H4 (cell line): ENCODE measurements at regions not wholly inside any gene's neighbourhood (a gene's known extent, or its start where the extent isn't known, plus 50 kb on each side); places are given as distances from the start of the nearest gene placed in this dataset.
"Not testable (repeated sequence)": the region's sequence is repeated elsewhere in the genome, so short reads cannot be mapped to it uniquely, and the experiment has no call there.

Experiments
- DNase-seq: peaks from one replicate; pipeline ENCODE4 v3.0.0-alpha.2; 2015; ENCODE audit warnings: low spot score

DNA sequence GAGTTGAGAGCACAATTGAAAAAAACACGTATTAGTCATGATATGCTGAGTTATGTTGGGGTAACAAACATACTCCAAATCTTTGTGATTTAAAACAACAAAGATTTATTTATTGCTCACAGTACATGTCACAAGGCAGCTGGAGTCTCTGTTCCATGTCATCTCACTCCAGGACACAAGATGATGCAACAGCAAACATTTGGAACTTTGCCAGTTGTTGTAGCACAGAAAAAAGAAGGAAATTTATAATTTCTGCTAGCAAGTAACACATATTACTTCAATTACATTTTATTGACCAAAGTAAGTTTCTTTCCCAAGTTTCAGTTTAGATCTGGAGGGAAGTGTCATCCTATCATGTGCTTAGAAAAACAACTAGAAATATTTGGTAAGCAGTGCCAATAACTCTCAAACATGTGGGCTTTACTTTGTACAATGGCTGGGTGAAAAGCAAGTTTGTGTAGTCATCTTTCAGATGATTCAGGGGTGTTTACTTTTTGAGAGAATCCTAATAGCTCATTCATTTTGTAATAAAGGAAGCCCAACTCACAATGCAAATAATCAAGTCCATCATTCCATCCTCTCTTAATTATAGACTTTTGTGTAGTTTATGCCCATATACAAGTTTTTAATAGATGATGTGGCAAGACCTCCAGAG lies 452.3 kb downstream of the ZIC3 start:
- no peak for DNase-seq

DNA sequence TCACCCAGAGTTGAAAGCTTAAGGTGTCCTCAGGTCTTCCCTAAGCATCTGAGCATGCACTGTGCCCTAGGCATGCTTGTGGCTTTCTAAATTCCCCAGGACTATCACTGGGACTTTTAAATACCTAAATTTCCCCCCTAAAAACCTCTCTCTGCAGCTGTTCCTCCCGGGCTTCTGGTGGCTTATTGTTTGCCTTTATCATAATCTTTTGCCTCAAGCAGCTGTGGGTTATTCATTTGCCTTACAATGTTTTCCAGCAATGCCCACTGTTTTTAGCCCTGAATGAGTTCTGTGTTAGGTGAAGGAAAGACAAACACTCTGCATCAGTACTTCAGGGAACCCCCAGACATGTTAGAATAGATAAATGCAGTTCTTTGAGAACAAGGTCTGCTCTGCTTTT lies 455.0 kb downstream of the ZIC3 start:
- DNase-seq, result no peak

DNA sequence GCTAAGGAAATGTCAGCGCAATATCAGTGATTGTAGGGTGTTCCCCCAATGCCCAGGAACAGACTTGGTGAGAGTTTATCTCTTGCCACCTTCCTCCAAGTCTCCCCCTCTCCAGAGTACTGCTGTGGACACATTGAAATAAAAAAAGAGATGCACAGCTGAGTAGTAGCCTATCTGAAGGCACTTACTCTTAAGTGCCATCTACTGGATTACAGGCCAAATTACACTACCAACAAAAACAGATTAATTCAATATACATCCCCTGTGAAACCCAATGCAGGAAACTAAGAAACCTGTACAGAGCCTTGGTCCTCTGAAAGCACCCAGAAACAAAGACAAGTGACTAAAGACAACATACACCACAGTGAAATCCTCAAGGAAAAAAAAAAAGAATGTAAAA lies 460.3 kb downstream of the ZIC3 start:
- DNase-seq, result peak; percentile 5

DNA sequence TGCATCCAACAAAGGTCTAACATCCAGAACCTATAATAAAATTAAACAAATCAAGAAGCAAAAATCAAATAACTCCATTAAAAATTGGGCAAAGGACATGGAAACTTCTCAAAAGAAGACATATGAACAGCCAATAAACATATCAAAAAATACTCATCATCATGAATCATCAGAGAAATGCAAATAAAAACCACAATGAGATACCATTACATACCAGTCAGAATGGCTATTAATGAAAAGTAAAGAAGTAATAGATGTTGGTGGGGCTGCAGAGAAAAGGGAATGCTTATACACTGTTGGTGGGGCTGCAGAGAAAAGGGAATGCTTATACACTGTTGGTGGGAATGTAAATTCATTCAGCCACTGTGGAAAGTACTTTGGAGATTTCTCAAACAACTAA lies 465.8 kb downstream of the ZIC3 start:
- no peak for DNase-seq

DNA sequence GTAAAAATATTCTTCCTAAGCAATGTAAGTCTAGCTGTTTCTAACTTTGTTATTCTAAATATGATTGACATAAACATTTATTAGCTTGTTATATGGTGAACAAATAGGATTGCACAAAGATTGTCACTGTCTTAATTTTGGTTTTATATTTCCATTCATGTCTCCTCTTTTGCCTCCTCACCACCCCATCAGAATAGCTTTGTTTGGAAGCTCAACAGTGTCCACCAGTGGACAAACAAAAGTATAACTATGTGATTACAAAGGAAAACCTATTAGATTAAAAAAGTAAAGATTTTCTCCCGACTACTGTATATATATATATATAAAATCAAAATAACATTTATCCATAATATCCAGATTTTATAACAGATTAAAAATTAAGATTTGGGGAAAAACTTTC lies 468.2 kb downstream of the ZIC3 start:
- no peak for DNase-seq

DNA sequence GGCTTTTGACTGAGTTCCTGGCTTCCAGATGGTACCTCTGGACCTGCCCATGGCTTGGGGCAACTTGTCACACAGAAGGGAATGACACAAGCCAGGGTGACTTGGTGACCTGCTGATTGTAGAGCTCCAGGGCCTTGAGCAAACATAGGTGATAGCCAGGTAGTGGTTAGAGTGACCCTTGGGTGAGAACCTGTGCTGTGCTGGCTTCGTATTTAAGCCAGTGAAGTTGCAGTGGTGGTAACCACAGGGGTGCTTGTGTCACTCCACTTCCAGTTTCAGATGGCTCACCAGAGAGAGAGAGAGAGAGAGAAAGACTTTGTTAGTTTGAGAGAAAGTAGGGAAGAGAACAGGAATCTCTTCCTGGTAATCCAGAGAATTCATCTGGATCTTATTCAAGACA lies 471.6 kb downstream of the ZIC3 start:
- DNase-seq, result no peak

DNA sequence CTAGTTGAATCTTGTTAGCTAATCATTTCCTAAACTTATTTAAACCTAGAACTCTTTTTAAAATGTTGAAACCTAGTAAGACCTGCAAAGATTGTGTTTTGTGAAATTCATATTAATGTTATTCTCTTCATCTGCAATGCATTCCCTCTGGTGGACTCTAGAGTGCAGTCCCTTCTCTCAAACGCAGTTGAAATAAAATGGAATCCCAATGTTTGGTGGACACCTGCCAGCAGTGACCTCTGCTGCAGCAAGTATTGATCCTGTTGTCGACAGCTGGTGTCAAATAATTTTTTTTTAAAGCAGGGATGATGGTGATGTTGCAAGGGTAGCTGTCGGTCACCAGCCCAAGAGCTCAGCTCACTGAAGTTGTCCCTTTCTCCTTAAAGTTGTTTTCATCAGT lies 492.0 kb downstream of the ZIC3 start:
- DNase-seq, result no peak

DNA sequence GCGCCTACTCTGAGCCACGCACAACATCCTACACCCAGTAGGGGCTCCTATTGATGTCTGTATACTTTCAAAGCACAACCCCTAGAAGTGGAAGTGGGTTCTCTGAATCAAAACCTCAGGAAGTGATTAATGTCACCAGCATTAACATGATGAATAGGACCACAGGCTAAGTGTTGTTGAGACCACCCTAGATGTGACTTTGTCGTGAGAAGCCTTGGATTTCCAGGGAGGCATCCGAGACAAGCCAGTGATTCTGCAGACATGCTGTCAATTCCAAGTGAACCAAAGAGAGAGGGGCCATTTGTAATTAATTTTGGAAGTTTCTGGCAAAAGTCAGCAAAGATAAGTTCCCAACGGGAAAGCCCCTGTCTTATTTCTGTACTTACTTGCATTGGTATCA lies 493.0 kb downstream of the ZIC3 start:
- no peak for DNase-seq

DNA sequence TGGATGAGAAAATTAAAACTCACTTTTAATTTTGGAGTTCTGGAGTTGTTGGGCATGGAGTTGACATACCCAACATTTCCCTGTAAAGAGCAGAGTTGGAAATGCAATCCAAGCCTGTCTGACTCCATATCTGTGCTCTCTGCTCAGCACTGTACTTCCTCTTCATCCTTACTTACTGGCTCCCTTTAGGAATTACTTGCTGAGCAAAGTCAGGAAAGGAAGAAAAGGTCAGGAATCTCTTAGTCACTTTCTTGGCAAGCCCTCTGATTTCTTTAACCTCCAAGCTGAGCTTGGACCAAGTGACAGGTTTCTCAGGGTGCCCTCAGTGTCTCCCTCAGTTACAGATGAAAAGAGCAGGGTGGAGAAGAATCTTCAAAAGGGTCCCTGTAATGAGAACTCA lies 501.5 kb downstream of the ZIC3 start:
- no peak for DNase-seq

DNA sequence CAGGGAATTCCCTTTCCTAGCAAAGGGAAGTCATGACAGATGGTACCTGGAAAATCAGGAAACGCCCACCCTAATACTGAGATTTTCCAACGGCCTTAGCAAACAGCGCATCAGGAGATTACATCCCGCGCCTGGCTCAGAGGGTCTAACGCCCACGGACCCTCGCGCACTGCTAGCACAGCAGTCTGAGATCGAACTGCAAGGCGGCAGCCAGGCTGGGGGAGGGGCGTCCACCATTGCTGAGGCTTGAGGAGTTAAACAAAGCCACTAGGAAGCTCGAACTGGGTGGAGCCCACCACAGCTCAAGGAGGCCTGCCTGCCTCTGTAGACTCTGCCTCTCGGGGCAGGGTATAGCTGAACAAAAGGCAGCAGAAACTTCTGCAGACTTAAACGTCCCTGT lies 507.7 kb downstream of the ZIC3 start:
- DNase-seq, result no peak

DNA sequence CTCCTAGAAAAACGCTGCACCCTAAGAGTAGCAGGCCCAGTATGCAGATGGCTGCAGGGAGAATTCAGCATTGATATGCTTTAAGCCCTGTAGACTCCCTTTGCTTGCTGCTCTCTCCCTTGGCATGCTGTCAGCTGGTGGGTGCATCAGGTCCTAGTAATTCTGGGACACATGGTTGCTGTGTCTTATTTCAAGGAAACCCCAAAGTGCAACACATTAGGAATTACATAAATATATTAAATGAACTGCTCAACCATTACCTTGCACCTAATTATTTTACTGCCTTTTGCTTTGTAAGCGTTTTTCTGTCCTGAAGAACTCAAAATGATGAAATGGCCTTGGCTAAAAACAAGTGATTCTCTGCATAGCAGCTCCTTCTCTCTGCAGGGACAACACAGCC lies 516.3 kb downstream of the ZIC3 start:
- DNase-seq, result no peak

DNA sequence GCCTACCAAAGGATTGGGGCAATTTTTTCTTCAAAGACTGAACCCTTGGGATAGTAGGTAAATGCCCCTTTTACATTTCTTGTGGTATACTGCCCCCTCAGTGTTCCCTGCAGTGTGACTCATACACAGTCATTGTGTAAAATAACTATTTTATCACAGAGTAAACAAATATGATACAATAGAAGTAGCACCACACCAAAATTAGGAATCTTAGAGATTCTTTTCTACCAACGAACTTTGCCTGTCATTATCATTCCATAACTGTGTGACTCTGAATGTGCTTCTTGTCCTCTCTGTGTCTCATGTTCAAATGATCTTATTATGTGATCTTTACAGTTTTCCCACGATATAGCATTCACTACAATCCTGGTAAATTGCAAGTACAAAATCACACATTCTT lies 517.0 kb downstream of the ZIC3 start:
- DNase-seq, result no peak

DNA sequence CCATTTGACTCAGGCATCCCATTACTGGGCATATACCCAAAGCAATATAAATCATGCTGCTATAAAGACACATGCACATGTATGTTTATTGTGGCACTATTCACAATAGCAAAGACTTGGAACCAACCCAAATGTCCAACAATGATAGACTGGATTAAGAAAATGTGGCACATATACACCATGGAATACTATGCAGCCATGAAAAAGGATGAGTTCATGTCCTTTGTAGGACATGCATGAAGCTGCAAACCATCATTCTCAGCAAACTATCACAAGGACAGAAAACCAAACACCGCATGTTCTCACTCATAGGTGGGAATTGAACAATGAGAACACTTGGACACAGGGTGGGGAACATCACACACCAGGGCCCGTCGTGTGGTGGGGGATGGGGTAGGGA lies 545.0 kb downstream of the ZIC3 start:
- not testable (repeated sequence) for DNase-seq

DNA sequence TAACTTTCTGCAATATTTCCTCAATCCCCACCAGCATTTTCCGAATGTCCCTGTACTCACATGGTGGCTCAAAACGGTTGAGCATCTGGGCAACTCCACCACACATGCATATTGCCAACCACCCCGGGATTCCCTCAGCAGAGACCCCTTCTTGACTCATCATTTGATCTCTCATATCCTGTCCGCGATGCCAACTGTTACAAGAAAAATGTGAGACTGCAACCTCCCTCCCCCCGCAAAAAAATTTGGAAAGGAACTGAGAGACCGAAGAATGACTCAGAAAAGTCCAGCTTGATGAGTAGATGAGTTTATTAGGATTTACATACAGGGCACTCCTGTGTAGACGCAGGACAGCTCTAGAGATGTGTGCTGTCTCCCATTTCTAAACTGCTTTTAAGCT lies 561.4 kb downstream of the ZIC3 start:
- DNase-seq, result no peak

DNA sequence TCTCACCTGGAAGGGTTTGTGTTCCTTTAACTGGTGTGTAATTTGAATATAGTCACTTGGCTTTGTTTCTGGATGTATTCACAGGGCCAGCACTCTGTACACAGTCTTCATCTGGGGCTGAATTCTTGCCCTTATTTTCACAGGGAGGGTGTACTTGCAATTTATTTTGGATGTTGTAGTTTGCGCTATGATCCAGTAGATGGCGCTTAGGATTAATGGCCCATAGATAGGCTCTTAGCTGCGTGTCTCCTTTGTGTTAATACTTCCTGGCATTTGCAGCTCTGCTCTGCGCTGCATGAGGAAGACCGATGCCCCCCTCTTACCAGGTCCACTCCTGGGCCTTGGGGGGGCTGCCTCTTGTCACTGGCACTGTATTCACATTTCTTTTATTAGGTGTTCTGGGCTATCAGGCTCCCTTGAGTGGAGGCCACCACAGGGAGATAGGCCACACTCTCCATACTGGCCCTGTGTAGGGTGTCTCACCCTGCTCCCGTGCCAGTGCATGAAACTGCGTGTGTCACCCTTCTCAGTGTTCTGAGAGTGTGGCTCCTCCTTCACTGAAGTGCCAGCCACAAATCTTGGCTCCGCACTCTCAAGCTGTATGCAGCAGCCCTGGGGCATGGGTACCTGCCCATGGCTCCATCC lies 562.2 kb downstream of the ZIC3 start:
- peak; percentile 38 for DNase-seq

DNA sequence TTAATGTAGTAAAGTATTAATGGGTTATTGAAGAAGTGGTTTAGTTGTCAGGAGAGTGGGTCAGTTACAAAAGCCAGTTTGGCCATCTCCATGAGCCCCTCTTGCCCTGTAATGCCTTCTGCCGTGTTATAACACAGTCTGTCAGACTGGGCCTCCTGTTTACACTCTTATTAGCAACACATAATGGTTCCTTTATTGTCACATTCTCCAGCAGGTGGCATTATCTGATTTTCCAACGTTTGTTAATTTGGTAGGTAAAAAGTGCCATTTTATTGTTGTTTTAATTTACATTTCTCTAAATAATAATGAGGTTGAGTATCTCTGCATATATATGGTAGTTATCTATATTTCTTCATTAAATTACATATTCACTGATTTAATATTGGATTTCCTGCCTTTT lies 560.8 kb downstream of the FGF13 start:
- no peak for DNase-seq

DNA sequence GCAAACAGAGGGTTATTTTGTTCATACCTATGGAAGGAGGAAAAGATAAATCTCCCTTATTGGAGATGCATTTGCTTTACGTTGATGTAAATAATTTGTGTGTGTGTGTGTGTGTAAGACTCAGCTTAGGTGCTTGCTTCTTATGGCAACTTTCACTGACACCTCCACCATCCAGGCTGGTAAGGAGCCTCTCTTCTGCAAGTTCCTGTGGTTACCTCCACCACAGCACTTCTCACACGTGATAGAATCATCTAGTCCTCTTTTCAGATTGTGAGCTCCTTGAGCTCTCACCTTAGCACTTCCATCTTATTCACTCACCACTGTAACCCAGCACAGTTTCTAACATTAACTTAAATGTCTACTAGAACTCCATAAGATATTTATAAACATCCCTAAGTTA lies 553.7 kb downstream of the FGF13 start:
- no peak for DNase-seq

DNA sequence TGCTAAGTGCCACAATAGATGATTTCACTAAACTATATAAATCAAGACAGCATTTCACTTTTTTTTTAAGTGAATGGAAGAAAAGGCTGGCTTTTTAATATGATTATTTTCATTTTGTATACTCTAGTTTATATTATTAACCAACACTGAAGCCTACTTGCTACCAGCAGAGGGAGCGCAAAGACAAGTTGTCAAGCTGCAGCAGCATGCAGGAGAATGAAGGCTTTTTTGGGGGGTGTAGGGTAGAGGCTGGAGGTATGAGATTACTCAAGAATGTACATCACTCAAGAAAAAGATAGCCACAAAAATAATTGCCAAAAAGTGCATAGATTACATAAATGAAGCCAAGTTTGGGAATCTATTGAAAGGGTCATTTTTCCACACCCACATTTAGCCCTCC lies 519.5 kb downstream of the FGF13 start:
- DNase-seq, result peak; percentile 2

DNA sequence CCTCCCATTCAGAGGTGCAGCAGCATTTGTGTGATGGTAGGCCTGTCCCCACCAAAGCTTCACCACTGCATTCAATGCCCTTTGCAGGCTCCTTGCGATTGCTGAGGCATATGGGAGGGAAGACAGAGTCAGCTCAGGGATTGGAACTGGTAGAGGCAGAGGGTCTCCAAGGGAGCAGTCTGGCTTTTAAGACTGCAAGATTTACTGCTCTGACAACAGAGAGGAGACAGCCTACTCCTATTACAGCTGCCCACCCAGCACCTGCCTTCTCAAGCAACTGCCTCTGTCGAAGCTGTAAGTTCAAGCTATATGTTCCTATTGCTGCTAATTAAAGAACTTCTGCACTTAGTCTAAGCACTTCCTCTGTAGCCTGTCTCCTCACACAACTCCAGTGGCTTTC lies 481.8 kb downstream of the FGF13 start:
- no peak for DNase-seq

DNA sequence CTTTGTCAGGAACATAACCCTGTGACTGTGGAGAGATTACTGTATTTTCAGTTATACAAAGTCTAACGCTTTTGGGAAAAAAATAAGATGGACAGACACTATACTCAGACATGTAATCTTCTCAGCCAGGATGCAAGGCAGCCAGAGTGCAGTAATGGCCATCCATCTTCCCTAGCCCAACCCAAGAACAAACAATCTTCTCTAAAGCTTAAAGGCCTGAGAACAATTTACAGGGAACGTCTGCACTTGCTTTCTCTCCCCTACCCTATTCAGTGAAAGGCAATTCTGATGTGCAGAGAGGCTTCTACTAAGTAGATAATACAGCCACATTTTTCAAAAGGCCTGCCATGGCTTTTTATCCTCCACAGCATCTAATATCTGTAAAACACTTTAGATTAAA lies 471.3 kb downstream of the FGF13 start:
- no peak for DNase-seq

DNA sequence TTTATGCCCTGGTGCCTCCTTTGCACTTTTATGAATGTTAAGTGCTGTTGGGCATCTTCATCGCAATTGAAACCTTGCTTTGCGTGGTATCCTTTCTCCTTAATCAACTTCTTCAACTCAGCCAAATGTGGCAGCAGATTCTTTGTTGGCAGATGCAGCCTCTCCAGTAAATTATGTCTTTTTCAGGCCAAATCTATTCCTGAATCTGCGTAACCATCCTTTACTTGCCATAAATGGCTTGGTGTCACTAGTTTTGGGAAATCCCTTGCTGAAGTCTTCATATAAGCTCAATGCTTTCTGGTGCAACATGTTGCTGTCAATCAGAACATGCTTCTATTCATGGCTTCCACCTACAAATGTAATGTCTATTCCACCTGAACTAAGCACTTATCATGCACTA lies 457.5 kb downstream of the FGF13 start:
- DNase-seq, result no peak

DNA sequence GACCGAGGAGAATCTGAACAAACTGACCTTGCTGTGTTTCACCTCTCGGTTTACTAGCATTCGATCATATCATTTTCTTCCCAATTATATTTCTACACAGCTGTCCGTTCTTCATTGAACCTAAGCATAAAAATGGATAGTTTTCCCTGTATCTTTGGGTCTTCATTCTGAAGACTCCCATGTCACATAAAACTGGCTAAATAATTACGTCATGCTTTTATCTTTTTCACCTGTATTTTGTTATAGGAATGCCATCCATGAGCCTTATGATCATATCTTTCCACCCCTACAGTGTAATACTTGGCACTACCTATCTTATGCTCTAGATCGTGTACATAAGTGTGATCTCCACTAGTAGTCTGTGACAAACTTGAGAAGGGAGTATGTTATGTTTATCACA lies 456.1 kb downstream of the FGF13 start:
- no peak for DNase-seq

DNA sequence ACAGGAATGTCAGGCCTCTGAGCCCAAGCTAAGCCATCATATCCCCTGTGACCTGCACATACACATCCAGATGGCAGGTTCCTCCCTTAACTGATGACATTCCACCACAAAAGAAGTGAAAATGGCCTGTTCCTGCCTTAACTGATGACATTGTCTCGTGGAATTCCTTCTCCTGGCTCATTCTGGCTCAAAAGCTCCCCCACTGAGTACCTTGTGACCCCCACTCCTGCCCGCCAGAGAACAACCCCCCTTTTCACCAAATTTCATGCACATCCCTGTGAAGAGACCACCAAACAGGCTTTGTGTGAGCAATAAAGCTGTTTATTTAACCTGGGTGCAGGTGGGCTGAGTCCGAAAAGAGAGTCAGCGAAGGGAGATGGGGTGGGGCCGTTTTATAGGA lies 447.4 kb downstream of the FGF13 start:
- DNase-seq, result not testable (repeated sequence)

DNA sequence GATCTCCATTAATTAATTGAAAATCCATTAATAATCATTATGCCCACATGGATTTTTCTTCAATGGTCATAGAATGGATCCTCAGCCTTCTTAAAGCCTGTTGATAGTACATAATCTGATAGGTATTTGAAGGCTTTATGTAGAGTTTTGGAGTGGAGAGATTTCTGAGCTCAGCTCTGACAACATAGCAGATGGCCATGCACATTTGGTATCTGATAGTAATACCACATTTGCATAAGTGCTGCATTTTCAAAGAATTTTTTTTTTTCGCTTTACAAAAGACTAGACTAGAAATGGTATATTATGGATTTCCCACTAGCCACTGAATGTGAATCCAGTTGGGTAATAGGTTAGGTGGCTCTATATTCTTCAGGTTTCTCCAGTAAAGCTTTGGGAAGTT lies 440.6 kb downstream of the FGF13 start:
- no peak for DNase-seq
